ENCODE measurements at regions not wholly inside any gene's neighbourhood (a gene's known extent, or its start where the extent isn't known, plus 50 kb on each side); places are given as distances from the start of the nearest gene placed in this dataset.

DNA sequence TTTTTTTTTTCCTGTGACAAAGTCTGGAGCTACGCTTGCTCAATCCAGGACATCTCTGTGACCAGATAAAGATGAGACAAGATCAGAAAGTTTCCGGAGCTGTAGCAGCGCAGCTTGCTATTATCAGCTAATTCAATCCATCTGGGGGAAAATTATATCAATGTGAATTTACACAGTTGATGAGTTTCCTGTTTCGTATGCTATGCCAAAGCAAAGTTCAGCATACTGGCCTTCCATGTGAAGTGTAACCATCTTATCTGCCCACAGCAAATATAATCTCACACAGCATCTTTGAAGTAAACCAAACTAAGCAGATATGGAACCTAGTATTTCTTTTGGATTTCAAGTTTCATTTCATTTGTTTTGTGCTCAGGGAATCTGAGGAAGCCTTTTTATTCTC lies 1767.7 kb downstream of the EFNA5 start:
- intact Hi-C loops (cut with micrococcal nuclease), result no loop called here
- WGBS (ENCODE audit: insufficient coverage), result no CpG with 5 or more reads among the region's 4 CpGs
- H3K9ac ChIP-seq (ENCODE audit: low read length), result no peak overlapping the region
- no peaks in the 10 kb centered on the region for H3K36me3 ChIP-seq (replicated peaks in 1 of 2; ENCODE audit: control extremely low read depth in 1 of 2, control insufficient read depth in 1 of 2, extremely low read depth in 1 of 2, insufficient read depth in 2 of 2, low read length in 1 of 2)
- H4K20me1 ChIP-seq (ENCODE audit: control insufficient read depth, insufficient read depth, low read length, poor library complexity, severe bottlenecking), result no peaks in the 10 kb centered on the region
- H3K4me1 Mint-ChIP-seq, result no peaks in the 10 kb centered on the region
- DNase-seq, result no peak
- H3K4me3 Mint-ChIP-seq, result no peak overlapping the region
- CTCF ChIA-PET, result no interaction called here
- H3K27me3 ChIP-seq (replicated peaks in 1 of 4; ENCODE audit: control extremely low read depth in 1 of 4, control insufficient read depth in 3 of 4, insufficient read depth in 4 of 4, low read length in 3 of 4), result no peaks in the 10 kb centered on the region
- H3K27me3 Mint-ChIP-seq, result no peaks in the 10 kb centered on the region
- no peak overlapping the region for H2AFZ ChIP-seq (ENCODE audit: insufficient read depth, low read depth, low read length, poor library complexity, severe bottlenecking)
- POLR2A ChIA-PET, result no interaction called here
- H3K27ac ChIP-seq (ENCODE audit: low read length in 2 of 2), result no peak overlapping the region
- TF ChIP-seq CTCF (IDR thresholded peaks at IDR 0.05), result no peak
- no peak for TF ChIP-seq EZH2 (IDR thresholded peaks at IDR 0.05; ENCODE audit: borderline replicate concordance, insufficient read depth, low read depth, low read length, poor library complexity, severe bottlenecking)
- H3K4me2 ChIP-seq (replicated peaks; ENCODE audit: low read depth, low read length, poor library complexity, severe bottlenecking), result no peak overlapping the region
- H3K27ac Mint-ChIP-seq, result no peak overlapping the region
- no peak overlapping the region for H3K4me3 ChIP-seq (ENCODE audit: control extremely low read depth in 1 of 5, extremely low read depth in 1 of 5, insufficient read depth in 1 of 5, low read depth in 2 of 5, low read length in 4 of 5)
- H3K4me1 ChIP-seq (ENCODE audit: control insufficient read depth in 2 of 2, insufficient read depth in 2 of 2, low read length in 2 of 2), result no peaks in the 10 kb centered on the region
- H3K9me3 ChIP-seq (ENCODE audit: control extremely low read depth in 1 of 3, control insufficient read depth in 2 of 3, insufficient read depth in 1 of 3, low read length in 2 of 3), result peaks cover 0 to 1% (median 0%) of the 10 kb centered on the region in 3 donors
- H3K79me2 ChIP-seq (ENCODE audit: control insufficient read depth, insufficient read depth, low read length), result no peaks in the 10 kb centered on the region
- no peak for ATAC-seq (ENCODE audit: low read depth)
- H3K9me3 Mint-ChIP-seq (ENCODE audit: insufficient read depth), result no peaks in the 10 kb centered on the region

GRCh38 chr5:105899726-105900125 lies 1771.0 kb downstream of the EFNA5 start:
- Histone ChIP-seq H3K79me2 (ENCODE audit: control insufficient read depth, insufficient read depth, low read length) (no peaks in the 10 kb centered on the region), H3K4me2 (replicated peaks; ENCODE audit: low read depth, low read length, poor library complexity, severe bottlenecking) (no peak overlapping the region), H3K36me3 (replicated peaks in 1 of 2; ENCODE audit: control extremely low read depth in 1 of 2, control insufficient read depth in 1 of 2, extremely low read depth in 1 of 2, insufficient read depth in 2 of 2, low read length in 1 of 2) (no peaks in the 10 kb centered on the region), H3K9ac (ENCODE audit: low read length) (no peak overlapping the region), H3K4me3 (ENCODE audit: control extremely low read depth in 1 of 5, extremely low read depth in 1 of 5, insufficient read depth in 1 of 5, low read depth in 2 of 5, low read length in 4 of 5) (no peak overlapping the region), H4K20me1 (ENCODE audit: control insufficient read depth, insufficient read depth, low read length, poor library complexity, severe bottlenecking) (no peaks in the 10 kb centered on the region), H3K4me1 (ENCODE audit: control insufficient read depth in 2 of 2, insufficient read depth in 2 of 2, low read length in 2 of 2) (no peaks in the 10 kb centered on the region), H3K9me3 (ENCODE audit: control extremely low read depth in 1 of 3, control insufficient read depth in 2 of 3, insufficient read depth in 1 of 3, low read length in 2 of 3) (no peaks in the 10 kb centered on the region), H3K27me3 (replicated peaks in 1 of 4; ENCODE audit: control extremely low read depth in 1 of 4, control insufficient read depth in 3 of 4, insufficient read depth in 4 of 4, low read length in 3 of 4) (no peaks in the 10 kb centered on the region), H2AFZ (ENCODE audit: insufficient read depth, low read depth, low read length, poor library complexity, severe bottlenecking) (no peak overlapping the region), H3K27ac (ENCODE audit: low read length in 2 of 2) (no peak overlapping the region)
- H3K4me1 Mint-ChIP-seq, result no peaks in the 10 kb centered on the region
- TF ChIP-seq EZH2 (IDR thresholded peaks at IDR 0.05; ENCODE audit: borderline replicate concordance, insufficient read depth, low read depth, low read length, poor library complexity, severe bottlenecking), result no peak
- TF ChIP-seq CTCF (IDR thresholded peaks at IDR 0.05), result no peak
- ATAC-seq (ENCODE audit: low read depth) (no peak), DNase-seq (no peak)
- no peak overlapping the region for H3K4me3 Mint-ChIP-seq
- no CpG with 5 or more reads among the region's 3 CpGs for WGBS (ENCODE audit: insufficient coverage)
- intact Hi-C loops (cut with micrococcal nuclease), result no loop called here
- ChIA-PET POLR2A (no interaction called here), CTCF (no interaction called here)
- H3K27me3 Mint-ChIP-seq, result no peaks in the 10 kb centered on the region
- H3K27ac Mint-ChIP-seq, result no peak overlapping the region
- no peaks in the 10 kb centered on the region for H3K9me3 Mint-ChIP-seq (ENCODE audit: insufficient read depth)
